ENCODE measurements at regions not wholly inside any gene's neighbourhood (a gene's known extent, or its start where the extent isn't known, plus 50 kb on each side); places are given as distances from the start of the nearest gene placed in this dataset.

DNA sequence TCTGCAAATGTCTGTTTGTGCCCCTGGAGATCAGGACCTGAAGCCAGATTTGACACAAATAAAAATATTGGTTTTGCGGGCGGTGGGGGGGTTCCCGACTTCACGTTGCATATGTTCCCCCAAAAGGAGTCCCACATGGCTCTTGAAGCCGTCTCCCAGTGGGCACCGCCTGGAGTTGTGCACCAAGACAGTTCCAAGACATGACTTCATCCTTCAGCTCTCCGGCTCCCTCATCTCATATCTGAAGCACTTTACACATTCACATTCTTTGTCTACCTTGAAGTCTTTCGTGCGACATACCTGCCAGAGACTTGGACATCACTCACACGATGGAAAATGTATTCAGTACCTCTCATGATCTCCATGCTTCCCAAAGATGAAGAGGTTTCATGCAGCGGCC lies 362.8 kb upstream of the FOXK1 start:
- H3K4me3 ChIP-seq (ENCODE audit: low read depth, low read length) = no peak overlapping the region
- DNase-seq (ENCODE audit: low read depth) = no peak
- no peak for TF ChIP-seq CTCF (IDR thresholded peaks at IDR 0.05; ENCODE audit: insufficient read depth, low read depth, low read length)

- DNase-seq (ENCODE audit: low read depth) = no peak
- H3K4me3 ChIP-seq (ENCODE audit: low read depth, low read length) = no peak overlapping the region
- no peak for TF ChIP-seq CTCF (IDR thresholded peaks at IDR 0.05; ENCODE audit: insufficient read depth, low read depth, low read length)
Measured at GRCh38 chr7:4325732-4326131, 356.4 kb upstream of the FOXK1 start.

- DNase-seq (ENCODE audit: low read depth) = no peak
- no peak overlapping the region for H3K4me3 ChIP-seq (ENCODE audit: low read depth, low read length)
- no peak for TF ChIP-seq CTCF (IDR thresholded peaks at IDR 0.05; ENCODE audit: insufficient read depth, low read depth, low read length)
Measured at GRCh38 chr7:4331711-4332110, 350.4 kb upstream of the FOXK1 start.

GRCh38 chr7:4338556-4338955 lies 343.5 kb upstream of the FOXK1 start:
- no peak for DNase-seq (ENCODE audit: low read depth)
- TF ChIP-seq CTCF (IDR thresholded peaks at IDR 0.05; ENCODE audit: insufficient read depth, low read depth, low read length) = no peak
- no peak overlapping the region for H3K4me3 ChIP-seq (ENCODE audit: low read depth, low read length)

DNA sequence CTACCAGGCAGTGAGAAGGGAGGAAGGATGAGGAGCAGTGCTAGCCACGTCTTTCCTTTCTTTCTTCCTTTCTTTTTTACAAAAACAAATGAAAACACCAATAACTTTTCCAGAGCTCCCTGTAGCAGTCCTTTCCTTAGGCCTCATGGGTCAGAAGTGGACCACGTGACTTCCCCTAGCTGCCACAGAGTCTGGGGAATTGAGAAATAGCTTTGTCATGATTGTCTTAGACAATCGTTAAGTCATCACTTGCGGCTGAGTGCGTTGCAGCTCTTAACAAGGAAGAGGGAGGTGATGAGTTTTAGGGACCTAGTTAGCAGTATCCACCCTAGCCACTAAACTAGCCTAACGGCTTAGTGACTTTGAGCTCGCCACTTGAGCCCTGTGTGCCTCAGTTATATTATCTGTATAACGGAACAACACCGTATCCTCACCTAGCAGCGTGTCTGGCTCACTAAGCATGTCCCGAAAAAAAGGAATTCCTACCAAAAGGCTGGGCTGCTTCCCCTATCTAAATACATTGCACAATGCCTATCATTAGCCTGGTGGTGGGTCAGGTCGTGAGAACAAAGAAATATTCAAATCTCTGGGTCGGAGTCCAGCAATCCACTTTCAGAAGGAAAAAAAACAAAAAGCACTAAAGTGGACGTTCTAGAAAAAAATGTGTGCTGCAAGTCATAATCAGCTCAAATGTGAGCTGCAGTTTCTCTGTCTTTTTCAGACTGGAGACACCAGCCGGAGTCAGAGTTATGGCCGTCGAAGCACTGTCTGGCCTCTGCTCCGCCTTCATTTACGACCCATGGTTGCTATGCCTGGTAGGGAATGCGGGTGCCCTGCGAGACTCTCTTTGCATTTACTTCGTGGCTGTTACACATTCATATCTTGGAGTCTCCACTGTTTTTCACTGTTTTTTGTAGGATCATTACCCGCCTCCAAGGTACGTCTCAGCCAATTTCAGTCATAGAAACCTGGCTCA lies 338.5 kb upstream of the FOXK1 start:
- TF ChIP-seq CTCF (IDR thresholded peaks at IDR 0.05; ENCODE audit: insufficient read depth, low read depth, low read length) = no peak
- H3K4me3 ChIP-seq (ENCODE audit: low read depth, low read length) = no peak overlapping the region
- DNase-seq (ENCODE audit: low read depth) = no peak

DNA sequence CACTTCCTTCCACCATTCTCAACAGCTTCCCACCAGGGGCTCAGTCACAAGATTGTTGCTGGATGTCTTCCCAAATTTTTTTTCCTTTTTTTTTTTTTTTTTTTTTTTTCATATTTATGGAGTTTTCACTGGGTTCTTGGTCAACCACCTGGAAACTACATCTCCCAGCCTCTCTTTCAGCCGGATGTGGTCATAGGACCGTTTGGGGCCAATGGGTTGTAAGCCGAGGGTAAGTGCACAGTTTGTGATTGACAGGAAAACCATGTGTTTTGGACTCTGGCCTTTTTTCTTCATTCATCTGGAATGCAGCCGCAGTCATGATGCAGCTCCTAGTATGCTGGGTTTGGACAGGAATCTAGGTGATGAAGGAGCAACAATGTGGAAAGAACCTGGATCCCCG lies 337.1 kb upstream of the FOXK1 start:
- DNase-seq (ENCODE audit: low read depth) = no peak
- no peak overlapping the region for H3K4me3 ChIP-seq (ENCODE audit: low read depth, low read length)
- TF ChIP-seq CTCF (IDR thresholded peaks at IDR 0.05; ENCODE audit: insufficient read depth, low read depth, low read length) = no peak
